ENCODE measurements at regions not wholly inside any gene's neighbourhood (a gene's known extent, or its start where the extent isn't known, plus 50 kb on each side); places are given as distances from the start of the nearest gene placed in this dataset.
A peak's percentile ranks its signal among the peaks of the same experiment; 100 is the strongest.

- peaks cover 5% of the 10 kb centered on the region for H3K4me1 ChIP-seq (ENCODE audit: insufficient read depth)
- no peaks in the 10 kb centered on the region for H3K79me2 ChIP-seq
- DNase-seq (ENCODE audit: low spot score): no peak
- H3K4me3 ChIP-seq: no peak overlapping the region
- 60% methylated on average over 6 of the region's 6 CpGs for WGBS (ENCODE audit: low lambda C conversion rate, missing lambda C conversion rate)
- no peaks in the 10 kb centered on the region for H3K36me3 ChIP-seq (replicated peaks; ENCODE audit: insufficient read depth, low read depth)
- TF ChIP-seq EZH2 (IDR thresholded peaks at IDR 0.05; ENCODE audit: borderline replicate concordance) (no peak), EZH2phosphoT487 (IDR thresholded peaks at IDR 0.05; ENCODE audit: low read depth, severe bottlenecking, unreplicated experiment) (no peak), CTCF (IDR thresholded peaks at IDR 0.05; ENCODE audit: poor library complexity) (no peak)
- H3K9me2 ChIP-seq (replicated peaks; ENCODE audit: insufficient read depth): no peaks in the 10 kb centered on the region
- H3K4me2 ChIP-seq: no peak overlapping the region
- no peak overlapping the region for H2AFZ ChIP-seq
- H3K9me3 ChIP-seq (ENCODE audit: low read depth): no peaks in the 10 kb centered on the region
- H4K20me1 ChIP-seq (ENCODE audit: insufficient read depth, poor library complexity, severe bottlenecking): no peaks in the 10 kb centered on the region
- H3K27me3 ChIP-seq: no peaks in the 10 kb centered on the region
- H3K27ac ChIP-seq: no peak overlapping the region
These were observed 90.6 kb upstream of the SYNDIG1 start for GRCh38 chr20:24378661-24379483.

DNA sequence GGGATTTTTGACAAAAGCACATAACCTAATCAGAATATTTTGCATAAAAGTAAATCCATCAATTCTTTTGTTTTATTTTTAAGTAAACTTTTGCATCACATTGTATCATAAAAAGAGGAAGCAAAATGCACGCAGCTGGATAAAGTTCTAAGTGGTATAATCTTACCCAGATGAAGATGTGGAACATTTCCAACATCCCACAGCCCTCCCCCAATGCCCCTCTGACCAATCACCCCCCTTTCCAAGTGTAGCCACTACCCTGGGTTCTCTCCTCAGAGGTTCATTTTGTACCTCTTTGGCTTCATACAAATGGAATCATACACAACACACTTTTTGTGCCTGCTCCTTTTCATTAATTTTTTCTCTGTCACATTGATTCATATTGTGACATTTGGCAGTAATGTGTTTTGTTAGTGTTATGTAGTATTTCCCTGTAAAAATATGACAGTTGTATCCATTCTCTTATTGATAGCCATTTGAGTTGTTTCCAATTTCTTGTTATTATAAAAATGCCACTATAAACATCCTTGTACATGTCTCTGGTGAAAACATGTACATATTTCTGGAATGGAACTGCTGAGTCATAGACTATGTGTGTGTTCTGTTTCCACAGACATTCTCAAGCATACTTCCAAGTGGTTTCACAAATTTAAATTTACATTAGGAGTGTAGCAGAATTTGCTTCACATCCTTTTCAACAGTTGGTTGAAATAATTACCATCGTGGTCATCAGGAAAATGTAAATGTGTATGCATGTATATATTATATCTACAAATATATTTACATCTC is 92.9 kb upstream of the SYNDIG1 start:
- no peak for TF ChIP-seq EZH2 (IDR thresholded peaks at IDR 0.05; ENCODE audit: borderline replicate concordance)
- TF ChIP-seq CTCF (IDR thresholded peaks at IDR 0.05; ENCODE audit: poor library complexity): no peak
- no peak for TF ChIP-seq EZH2phosphoT487 (IDR thresholded peaks at IDR 0.05; ENCODE audit: low read depth, severe bottlenecking, unreplicated experiment)
- Histone ChIP-seq H3K4me3 (no peak overlapping the region), H3K36me3 (replicated peaks; ENCODE audit: insufficient read depth, low read depth) (no peaks in the 10 kb centered on the region), H3K9me3 (ENCODE audit: low read depth) (no peaks in the 10 kb centered on the region), H3K9me2 (replicated peaks; ENCODE audit: insufficient read depth) (no peaks in the 10 kb centered on the region), H3K4me1 (ENCODE audit: insufficient read depth) (no peaks in the 10 kb centered on the region), H3K27ac (peak overlapping the region; percentile 4), H3K4me2 (no peak overlapping the region), H2AFZ (no peak overlapping the region), H3K27me3 (no peaks in the 10 kb centered on the region), H3K79me2 (no peaks in the 10 kb centered on the region), H4K20me1 (ENCODE audit: insufficient read depth, poor library complexity, severe bottlenecking) (no peaks in the 10 kb centered on the region)
- WGBS (ENCODE audit: low lambda C conversion rate, missing lambda C conversion rate): 66% methylated on average over 2 of the region's 2 CpGs
- DNase-seq (ENCODE audit: low spot score): peak; percentile 28

GRCh38 chr20:24373372-24373771 is 96.1 kb upstream of the SYNDIG1 start:
- Histone ChIP-seq H3K79me2 (no peaks in the 10 kb centered on the region), H3K4me2 (no peak overlapping the region), H3K27me3 (no peaks in the 10 kb centered on the region), H3K9me2 (replicated peaks; ENCODE audit: insufficient read depth) (no peaks in the 10 kb centered on the region), H3K4me1 (ENCODE audit: insufficient read depth) (no peaks in the 10 kb centered on the region), H3K9me3 (ENCODE audit: low read depth) (no peaks in the 10 kb centered on the region), H3K4me3 (no peak overlapping the region), H2AFZ (no peak overlapping the region), H4K20me1 (ENCODE audit: insufficient read depth, poor library complexity, severe bottlenecking) (no peaks in the 10 kb centered on the region), H3K36me3 (replicated peaks; ENCODE audit: insufficient read depth, low read depth) (no peaks in the 10 kb centered on the region), H3K27ac (no peak overlapping the region)
- WGBS (ENCODE audit: low lambda C conversion rate, missing lambda C conversion rate): 86% methylated on average over 3 of the region's 3 CpGs
- no peak for TF ChIP-seq CTCF (IDR thresholded peaks at IDR 0.05; ENCODE audit: poor library complexity)
- no peak for TF ChIP-seq EZH2phosphoT487 (IDR thresholded peaks at IDR 0.05; ENCODE audit: low read depth, severe bottlenecking, unreplicated experiment)
- TF ChIP-seq EZH2 (IDR thresholded peaks at IDR 0.05; ENCODE audit: borderline replicate concordance): no peak
- DNase-seq (ENCODE audit: low spot score): no peak

All from hepatocyte (in vitro differentiated cells).